ENCODE measurements at regions not wholly inside any gene's neighbourhood (a gene's known extent, or its start where the extent isn't known, plus 50 kb on each side); places are given as distances from the start of the nearest gene placed in this dataset.
"Not testable (repeated sequence)": the region's sequence is repeated elsewhere in the genome, so short reads cannot be mapped to it uniquely, and the experiment has no call there.

DNA sequence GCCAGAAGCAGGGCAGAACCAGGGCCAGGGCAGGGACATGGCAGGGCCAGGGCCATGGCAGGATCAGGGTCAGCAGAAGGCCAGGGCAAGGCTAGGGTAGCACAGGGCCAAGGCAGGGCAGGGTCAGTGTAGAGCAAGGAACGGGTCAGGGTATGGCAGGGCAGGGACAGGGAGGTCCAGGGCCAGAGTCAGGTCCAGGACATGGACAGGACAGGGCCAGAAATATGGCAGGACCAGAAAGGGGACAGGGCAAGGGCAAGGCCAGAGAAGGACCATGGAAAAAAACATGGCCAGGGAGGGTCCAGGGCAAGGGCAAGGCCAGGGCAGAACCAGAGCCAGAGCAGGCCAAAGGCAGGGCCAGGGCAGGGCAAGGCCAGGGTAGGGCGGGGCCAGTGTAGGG, 2870.7 kb downstream of the RPIA start:
- H3K27ac ChIP-seq; in situ Hi-C loops (cut with MboI; ENCODE audit: low sequenced_read_pairs in 4 of 4); H3K27me3 ChIP-seq; H3K9me3 ChIP-seq; H3K4me1 ChIP-seq; H3K4me3 ChIP-seq; DNase-seq; ATAC-seq; H3K36me3 ChIP-seq; intact Hi-C loops (cut with DNase I; ENCODE audit: low total_unique reads): not testable (repeated sequence)

DNA sequence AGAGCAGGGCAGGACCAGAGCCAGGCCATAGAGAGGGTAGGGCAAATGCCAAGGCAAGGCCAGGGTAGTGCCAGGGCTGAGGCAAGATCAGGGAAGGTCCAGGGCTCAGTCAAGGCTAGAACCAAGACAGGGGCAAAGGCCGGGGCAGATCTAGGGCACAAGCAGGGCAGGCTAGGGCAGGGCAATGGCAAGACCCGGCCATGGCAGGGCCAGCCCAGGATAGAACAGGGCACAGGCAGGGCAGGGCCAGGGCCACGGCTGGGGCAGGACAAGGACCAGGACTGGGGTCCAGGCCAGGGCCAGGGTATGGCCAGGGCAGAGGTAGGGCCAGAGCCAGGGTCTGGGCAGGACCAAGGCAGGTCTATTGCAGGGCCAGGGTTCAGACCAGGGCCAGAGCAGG, 2873.2 kb downstream of the RPIA start:
- ATAC-seq; intact Hi-C loops (cut with DNase I; ENCODE audit: low total_unique reads); in situ Hi-C loops (cut with MboI; ENCODE audit: low sequenced_read_pairs in 4 of 4); H3K9me3 ChIP-seq; H3K4me1 ChIP-seq; H3K27ac ChIP-seq; H3K4me3 ChIP-seq; H3K27me3 ChIP-seq; H3K36me3 ChIP-seq; DNase-seq: not testable (repeated sequence)

- H3K27ac ChIP-seq; H3K36me3 ChIP-seq; in situ Hi-C loops (cut with MboI; ENCODE audit: low sequenced_read_pairs in 4 of 4); DNase-seq; intact Hi-C loops (cut with DNase I; ENCODE audit: low total_unique reads); H3K4me3 ChIP-seq; ATAC-seq; H3K27me3 ChIP-seq; H3K4me1 ChIP-seq; H3K9me3 ChIP-seq: not testable (repeated sequence)
Observed at GRCh38 chr2:91565689-91566430, 2874.4 kb downstream of the RPIA start.

DNA sequence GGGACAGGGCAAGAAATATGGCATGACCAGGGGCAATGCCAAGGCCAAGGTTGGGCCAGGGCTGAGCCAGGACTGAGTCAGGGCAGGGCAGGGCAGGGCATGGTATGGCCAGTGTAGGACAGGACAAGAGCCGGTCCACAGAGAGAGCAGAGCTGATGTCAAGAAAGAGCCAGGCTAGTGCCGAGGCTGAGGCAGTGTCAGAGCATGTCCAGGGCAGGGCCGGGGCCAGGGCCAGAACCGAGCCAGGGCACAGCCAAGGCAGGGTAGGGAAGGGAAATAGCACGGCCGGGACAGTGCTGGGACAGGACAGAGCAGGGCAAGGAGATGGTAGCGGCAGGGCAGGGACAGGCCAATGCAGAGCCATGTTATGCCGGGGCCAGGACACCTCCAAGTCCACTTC, 2875.1 kb downstream of the RPIA start:
- H3K27me3 ChIP-seq; H3K36me3 ChIP-seq; H3K9me3 ChIP-seq; in situ Hi-C loops (cut with MboI; ENCODE audit: low sequenced_read_pairs in 4 of 4); DNase-seq; intact Hi-C loops (cut with DNase I; ENCODE audit: low total_unique reads); ATAC-seq; H3K27ac ChIP-seq; H3K4me3 ChIP-seq; H3K4me1 ChIP-seq: not testable (repeated sequence)

- intact Hi-C loops (cut with DNase I; ENCODE audit: low total_unique reads); DNase-seq; H3K9me3 ChIP-seq; H3K4me3 ChIP-seq; H3K27ac ChIP-seq; in situ Hi-C loops (cut with MboI; ENCODE audit: low sequenced_read_pairs in 4 of 4); H3K36me3 ChIP-seq; H3K27me3 ChIP-seq; ATAC-seq; H3K4me1 ChIP-seq: not testable (repeated sequence)
Observed at GRCh38 chr2:91567546-91568335, 2876.3 kb downstream of the RPIA start.

DNA sequence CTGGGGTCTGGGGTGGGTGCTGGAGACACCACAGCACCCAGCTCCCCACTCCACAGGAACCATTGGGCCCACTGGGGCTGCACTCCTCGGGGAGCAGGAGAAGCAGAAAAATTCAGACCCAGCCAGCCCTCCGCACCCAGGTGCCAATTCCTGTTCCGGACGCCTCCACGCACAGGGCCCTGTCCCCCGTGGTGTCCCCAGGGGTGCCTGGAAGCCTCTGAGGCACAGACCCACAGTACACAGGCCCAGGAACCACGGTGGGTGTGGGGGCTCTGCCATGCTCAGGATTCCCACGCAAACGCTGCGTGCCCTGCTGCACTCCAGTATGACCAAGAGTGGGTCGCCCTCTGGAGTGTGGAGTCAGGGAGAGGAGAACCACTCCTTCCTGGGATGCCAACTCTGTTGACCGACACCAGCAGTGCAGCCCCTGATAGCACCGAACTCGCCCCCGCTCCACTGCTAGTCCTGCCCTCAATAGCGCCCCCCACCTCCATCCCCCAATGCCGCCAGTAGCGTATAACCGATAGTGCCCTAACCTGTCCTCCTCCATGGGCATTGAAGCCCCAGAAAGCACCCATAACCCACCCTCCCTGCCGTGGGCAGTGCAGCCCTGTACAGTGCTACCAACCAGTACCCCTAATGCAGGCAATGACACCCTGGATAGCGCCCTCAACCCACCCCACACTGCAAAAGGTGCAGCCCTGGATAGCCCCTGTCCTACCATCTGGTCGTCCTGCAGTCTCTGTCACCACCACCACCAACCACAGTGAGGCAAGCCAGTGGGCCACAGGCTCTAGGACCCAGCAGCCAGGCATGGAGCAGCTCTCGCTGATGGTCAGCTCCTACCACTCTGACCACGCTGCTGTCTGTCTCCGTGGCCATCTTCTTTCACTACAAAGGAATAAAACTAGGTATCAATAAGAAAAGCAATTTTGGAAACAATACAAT, 2877.2 kb downstream of the RPIA start:
- H3K9me3 ChIP-seq; DNase-seq; H3K4me1 ChIP-seq; H3K27ac ChIP-seq; ATAC-seq; H3K36me3 ChIP-seq; H3K27me3 ChIP-seq; H3K4me3 ChIP-seq; in situ Hi-C loops (cut with MboI; ENCODE audit: low sequenced_read_pairs in 4 of 4); intact Hi-C loops (cut with DNase I; ENCODE audit: low total_unique reads): not testable (repeated sequence)

GRCh38 chr2:91571239-91571923, 2879.9 kb downstream of the RPIA start:
- intact Hi-C loops (cut with DNase I; ENCODE audit: low total_unique reads); H3K4me3 ChIP-seq: not testable (repeated sequence)

DNA sequence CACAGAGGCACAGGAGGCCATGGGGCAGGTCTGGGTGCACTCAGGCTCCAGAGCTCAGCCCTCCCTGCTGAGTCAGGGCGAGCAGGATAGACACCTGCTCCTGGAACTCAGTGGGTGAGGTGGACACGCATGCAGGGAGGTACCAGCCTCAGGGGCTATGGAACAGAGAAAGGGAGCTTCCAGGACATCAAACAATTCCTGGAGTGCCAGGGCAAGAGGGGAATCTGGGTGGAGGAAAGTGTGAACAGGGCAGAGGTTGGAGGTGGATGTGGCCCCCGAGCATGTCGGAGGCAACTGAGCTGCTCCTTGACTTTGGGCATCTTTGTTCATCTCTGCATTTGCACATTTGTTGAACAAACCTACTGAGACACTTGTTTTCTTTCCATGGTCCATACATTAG, 2881.5 kb downstream of the RPIA start:
- H3K27me3 ChIP-seq; DNase-seq; ATAC-seq; H3K4me1 ChIP-seq; intact Hi-C loops (cut with DNase I; ENCODE audit: low total_unique reads); H3K36me3 ChIP-seq; H3K27ac ChIP-seq; H3K4me3 ChIP-seq; H3K9me3 ChIP-seq; in situ Hi-C loops (cut with MboI; ENCODE audit: low sequenced_read_pairs in 4 of 4): not testable (repeated sequence)

More at GRCh38 chr2:91571239-91571923, 2879.9 kb downstream of the RPIA start:
- H3K27me3 ChIP-seq; H3K36me3 ChIP-seq; DNase-seq; H3K9me3 ChIP-seq; H3K4me1 ChIP-seq; in situ Hi-C loops (cut with MboI; ENCODE audit: low sequenced_read_pairs in 4 of 4); ATAC-seq; H3K27ac ChIP-seq: not testable (repeated sequence)

- H3K27ac ChIP-seq; DNase-seq; H3K4me3 ChIP-seq; in situ Hi-C loops (cut with MboI; ENCODE audit: low sequenced_read_pairs in 4 of 4); H3K9me3 ChIP-seq; H3K4me1 ChIP-seq; H3K36me3 ChIP-seq; H3K27me3 ChIP-seq; intact Hi-C loops (cut with DNase I; ENCODE audit: low total_unique reads); ATAC-seq: not testable (repeated sequence)
Observed at GRCh38 chr2:91573755-91574154, 2882.3 kb downstream of the RPIA start.

GRCh38 chr2:91574255-91574654, 2882.8 kb downstream of the RPIA start:
- H3K36me3 ChIP-seq; in situ Hi-C loops (cut with MboI; ENCODE audit: low sequenced_read_pairs in 4 of 4); intact Hi-C loops (cut with DNase I; ENCODE audit: low total_unique reads); H3K27me3 ChIP-seq; H3K9me3 ChIP-seq; ATAC-seq; H3K4me1 ChIP-seq; H3K27ac ChIP-seq; H3K4me3 ChIP-seq; DNase-seq: not testable (repeated sequence)

- H3K4me1 ChIP-seq; intact Hi-C loops (cut with DNase I; ENCODE audit: low total_unique reads); H3K27me3 ChIP-seq; H3K27ac ChIP-seq; H3K9me3 ChIP-seq; H3K36me3 ChIP-seq; ATAC-seq; H3K4me3 ChIP-seq; in situ Hi-C loops (cut with MboI; ENCODE audit: low sequenced_read_pairs in 4 of 4); DNase-seq: not testable (repeated sequence)
Observed at GRCh38 chr2:91575701-91576100, 2884.2 kb downstream of the RPIA start.

Data from gastrocnemius medialis (tissue), 4 donors.